ENCODE measurements at regions not wholly inside any gene's neighbourhood (a gene's known extent, or its start where the extent isn't known, plus 50 kb on each side); places are given as distances from the start of the nearest gene placed in this dataset.

DNA sequence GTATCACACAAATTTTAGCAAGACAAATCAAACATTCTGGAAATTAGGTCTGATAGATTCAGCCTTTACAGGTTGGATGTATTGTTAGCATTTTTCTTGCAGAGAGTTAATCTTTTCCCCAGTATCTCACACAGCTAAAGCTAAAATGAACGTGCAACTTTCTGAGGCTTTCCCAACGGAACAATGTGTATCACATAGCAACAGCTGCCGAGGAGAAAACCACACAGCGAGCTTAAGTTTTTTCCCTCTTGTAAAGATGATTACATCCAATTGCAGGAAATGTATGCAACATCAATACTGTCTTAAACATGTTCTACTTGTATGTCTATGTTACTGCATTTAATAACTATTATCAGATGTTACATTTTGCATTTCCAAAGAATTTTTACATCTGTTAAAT is 182.2 kb downstream of the CCDC59 start:
- DNase-seq (ENCODE audit: low read depth): peak; percentile 24
- TF ChIP-seq, protein P1, sequence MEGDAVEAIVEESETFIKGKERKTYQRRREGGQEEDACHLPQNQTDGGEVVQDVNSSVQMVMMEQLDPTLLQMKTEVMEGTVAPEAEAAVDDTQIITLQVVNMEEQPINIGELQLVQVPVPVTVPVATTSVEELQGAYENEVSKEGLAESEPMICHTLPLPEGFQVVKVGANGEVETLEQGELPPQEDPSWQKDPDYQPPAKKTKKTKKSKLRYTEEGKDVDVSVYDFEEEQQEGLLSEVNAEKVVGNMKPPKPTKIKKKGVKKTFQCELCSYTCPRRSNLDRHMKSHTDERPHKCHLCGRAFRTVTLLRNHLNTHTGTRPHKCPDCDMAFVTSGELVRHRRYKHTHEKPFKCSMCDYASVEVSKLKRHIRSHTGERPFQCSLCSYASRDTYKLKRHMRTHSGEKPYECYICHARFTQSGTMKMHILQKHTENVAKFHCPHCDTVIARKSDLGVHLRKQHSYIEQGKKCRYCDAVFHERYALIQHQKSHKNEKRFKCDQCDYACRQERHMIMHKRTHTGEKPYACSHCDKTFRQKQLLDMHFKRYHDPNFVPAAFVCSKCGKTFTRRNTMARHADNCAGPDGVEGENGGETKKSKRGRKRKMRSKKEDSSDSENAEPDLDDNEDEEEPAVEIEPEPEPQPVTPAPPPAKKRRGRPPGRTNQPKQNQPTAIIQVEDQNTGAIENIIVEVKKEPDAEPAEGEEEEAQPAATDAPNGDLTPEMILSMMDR (conservative IDR thresholded peaks at IDR 0.05; ENCODE audit: low read depth, low read length): no peak
- H3K4me3 ChIP-seq (ENCODE audit: low read length): no peak overlapping the region

- TF ChIP-seq, protein P1 (conservative IDR thresholded peaks at IDR 0.05; ENCODE audit: low read depth, low read length): no peak
- no peak overlapping the region for H3K4me3 ChIP-seq (ENCODE audit: low read length)
- no peak for DNase-seq (ENCODE audit: low read depth)
Measured at GRCh38 chr12:82174936-82175335, 183.3 kb downstream of the CCDC59 start.

- TF ChIP-seq, protein P1 (conservative IDR thresholded peaks at IDR 0.05; ENCODE audit: low read depth, low read length): no peak
- no peak for DNase-seq (ENCODE audit: low read depth)
- no peak overlapping the region for H3K4me3 ChIP-seq (ENCODE audit: low read length)
Measured at GRCh38 chr12:82174383-82174782, 183.8 kb downstream of the CCDC59 start.

GRCh38 chr12:82149045-82149444 is 209.1 kb downstream of the CCDC59 start:
- no peak for DNase-seq (ENCODE audit: low read depth)
- no peak overlapping the region for H3K4me3 ChIP-seq (ENCODE audit: low read length)
- TF ChIP-seq, protein P1 (conservative IDR thresholded peaks at IDR 0.05; ENCODE audit: low read depth, low read length): no peak

DNA sequence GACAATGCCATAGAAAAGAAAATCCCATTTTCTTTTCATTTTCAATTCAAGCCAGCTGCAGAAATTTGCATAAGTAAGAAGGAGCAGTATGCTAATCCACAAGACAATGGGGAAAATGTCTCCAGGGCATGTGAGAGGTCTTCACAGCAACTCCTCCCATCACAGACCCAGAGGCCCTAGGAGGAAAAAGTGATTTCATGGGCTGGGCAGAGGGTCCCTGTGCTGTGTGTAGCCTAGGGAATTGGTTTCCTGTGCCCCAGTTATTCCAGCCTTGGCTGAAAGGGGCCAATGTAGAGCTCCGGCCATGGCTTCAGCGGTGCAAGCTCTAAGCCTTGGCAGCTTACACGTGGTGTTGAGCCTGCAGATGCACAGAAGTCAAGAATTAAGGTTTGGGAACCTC is 211.4 kb downstream of the CCDC59 start:
- DNase-seq (ENCODE audit: low read depth): no peak
- TF ChIP-seq, protein P1 (conservative IDR thresholded peaks at IDR 0.05; ENCODE audit: low read depth, low read length): no peak
- H3K4me3 ChIP-seq (ENCODE audit: low read length): no peak overlapping the region

DNA sequence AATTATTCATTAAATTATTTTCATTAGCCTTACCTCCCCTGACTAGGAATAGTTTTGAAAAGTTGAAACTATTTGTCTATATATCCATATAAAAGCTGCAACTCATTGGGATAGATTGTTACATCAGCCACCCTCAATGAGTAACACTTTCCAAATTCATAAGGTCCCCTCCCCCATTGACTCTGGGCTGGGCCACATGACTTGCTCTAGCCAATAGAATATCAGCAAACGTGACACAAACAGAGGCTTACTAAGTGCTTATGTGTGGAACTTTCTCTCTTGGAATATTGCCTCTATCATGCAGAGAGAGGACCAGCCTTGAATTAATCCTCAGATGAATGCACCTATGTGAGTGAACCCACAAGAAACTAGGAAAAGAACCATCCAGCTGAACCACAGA is 213.7 kb downstream of the CCDC59 start:
- TF ChIP-seq, protein P1 (conservative IDR thresholded peaks at IDR 0.05; ENCODE audit: low read depth, low read length): no peak
- no peak for DNase-seq (ENCODE audit: low read depth)

GRCh38 chr12:82132390-82132789 is 225.8 kb downstream of the CCDC59 start:
- TF ChIP-seq, protein P1 (conservative IDR thresholded peaks at IDR 0.05; ENCODE audit: low read depth, low read length): no peak
- DNase-seq (ENCODE audit: low read depth): no peak
- H3K4me3 ChIP-seq (ENCODE audit: low read length): no peak overlapping the region

More for the DNA sequence above, 213.7 kb downstream of the CCDC59 start:
- no peak overlapping the region for H3K4me3 ChIP-seq (ENCODE audit: low read length)
